Ishikawa (cell line): ENCODE measurements at regions not wholly inside any gene's neighbourhood (a gene's known extent, or its start where the extent isn't known, plus 50 kb on each side); places are given as distances from the start of the nearest gene placed in this dataset.

Experiments
- CEBPB ChIP-seq: IDR thresholded peaks from 2 replicates; pipeline ENCODE4 v1.6.1; 2012
- CREB1 ChIP-seq: IDR thresholded peaks from 2 replicates; pipeline ENCODE4 v1.6.1; 2012; ENCODE audit warnings: low read depth
- EGR1 ChIP-seq: IDR thresholded peaks from 2 replicates; pipeline ENCODE4 v1.6.1; 2012
- EP300 ChIP-seq: IDR thresholded peaks from 2 replicates; pipeline ENCODE4 v1.6.1; 2012; ENCODE audit warnings: borderline replicate concordance
- FOXM1 ChIP-seq: IDR thresholded peaks from 2 replicates; pipeline ENCODE4 v1.6.1; 2012; ENCODE audit warnings: low read depth, borderline replicate concordance
- NFIC ChIP-seq: IDR thresholded peaks from 2 replicates; pipeline ENCODE4 v1.6.1; 2012
- RAD21 ChIP-seq: IDR thresholded peaks from 2 replicates; pipeline ENCODE4 v1.6.1; 2012; ENCODE audit warnings: low read depth
- TAF1 ChIP-seq: IDR thresholded peaks from 2 replicates; pipeline ENCODE4 v1.6.1; 2012; ENCODE audit warnings: low read depth, mild to moderate bottlenecking
- TCF12 ChIP-seq: IDR thresholded peaks from 2 replicates; pipeline ENCODE4 v1.6.1; 2012; ENCODE audit warnings: low read depth
- TEAD4 ChIP-seq: IDR thresholded peaks from 2 replicates; pipeline ENCODE4 v1.6.1; 2012
- YY1 ChIP-seq: IDR thresholded peaks from 2 replicates; pipeline ENCODE4 v1.6.1; 2012; ENCODE audit warnings: low read depth
- ZBTB7A ChIP-seq: IDR thresholded peaks from 2 replicates; pipeline ENCODE4 v1.6.1; 2012; ENCODE audit warnings: low read depth
- TF ChIP-seq, protein P1 (sequence below): IDR thresholded peaks from 2 replicates; pipeline ENCODE4 v1.6.1; 2012
- TF ChIP-seq, protein P2 (sequence below): IDR thresholded peaks from 2 replicates; pipeline ENCODE4 v1.6.1; 2012
- TF ChIP-seq, protein P3 (sequence below): IDR thresholded peaks from 2 replicates; pipeline ENCODE4 v1.6.1; 2012; ENCODE audit warnings: low read depth, mild to moderate bottlenecking

- TF ChIP-seq, protein P1, sequence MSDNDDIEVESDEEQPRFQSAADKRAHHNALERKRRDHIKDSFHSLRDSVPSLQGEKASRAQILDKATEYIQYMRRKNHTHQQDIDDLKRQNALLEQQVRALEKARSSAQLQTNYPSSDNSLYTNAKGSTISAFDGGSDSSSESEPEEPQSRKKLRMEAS, result no peak
- TF ChIP-seq CEBPB, result no peak
- no peak for TF ChIP-seq TEAD4
- TF ChIP-seq, protein P2, sequence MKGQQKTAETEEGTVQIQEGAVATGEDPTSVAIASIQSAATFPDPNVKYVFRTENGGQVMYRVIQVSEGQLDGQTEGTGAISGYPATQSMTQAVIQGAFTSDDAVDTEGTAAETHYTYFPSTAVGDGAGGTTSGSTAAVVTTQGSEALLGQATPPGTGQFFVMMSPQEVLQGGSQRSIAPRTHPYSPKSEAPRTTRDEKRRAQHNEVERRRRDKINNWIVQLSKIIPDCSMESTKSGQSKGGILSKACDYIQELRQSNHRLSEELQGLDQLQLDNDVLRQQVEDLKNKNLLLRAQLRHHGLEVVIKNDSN, result no peak
These were observed 518.0 kb downstream of the KCNT2 start for GRCh38 chr1:196090226-196090625.

DNA sequence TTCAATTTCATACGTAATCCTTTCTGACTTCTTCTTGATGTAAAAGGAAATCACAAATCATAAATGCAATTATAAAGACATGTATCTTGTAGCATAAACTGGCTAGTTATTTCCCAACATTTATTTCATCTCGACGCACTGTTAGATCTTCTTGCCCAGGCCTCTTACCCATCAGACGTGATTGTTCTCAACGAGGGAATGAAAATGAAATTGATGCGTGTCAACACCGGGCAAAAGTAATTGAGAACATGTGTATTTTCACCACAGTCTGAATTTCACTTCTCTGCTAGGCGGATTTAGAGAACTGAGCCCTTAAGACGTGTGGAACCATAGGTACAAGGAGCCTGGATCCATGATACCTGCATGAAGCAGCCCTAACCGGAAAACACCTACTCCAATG, 519.7 kb downstream of the KCNT2 start:
- TF ChIP-seq EP300, result no peak
- TF ChIP-seq EGR1, result no peak
- TF ChIP-seq, protein P1, result no peak
- no peak for TF ChIP-seq ZBTB7A
- TF ChIP-seq, protein P3, sequence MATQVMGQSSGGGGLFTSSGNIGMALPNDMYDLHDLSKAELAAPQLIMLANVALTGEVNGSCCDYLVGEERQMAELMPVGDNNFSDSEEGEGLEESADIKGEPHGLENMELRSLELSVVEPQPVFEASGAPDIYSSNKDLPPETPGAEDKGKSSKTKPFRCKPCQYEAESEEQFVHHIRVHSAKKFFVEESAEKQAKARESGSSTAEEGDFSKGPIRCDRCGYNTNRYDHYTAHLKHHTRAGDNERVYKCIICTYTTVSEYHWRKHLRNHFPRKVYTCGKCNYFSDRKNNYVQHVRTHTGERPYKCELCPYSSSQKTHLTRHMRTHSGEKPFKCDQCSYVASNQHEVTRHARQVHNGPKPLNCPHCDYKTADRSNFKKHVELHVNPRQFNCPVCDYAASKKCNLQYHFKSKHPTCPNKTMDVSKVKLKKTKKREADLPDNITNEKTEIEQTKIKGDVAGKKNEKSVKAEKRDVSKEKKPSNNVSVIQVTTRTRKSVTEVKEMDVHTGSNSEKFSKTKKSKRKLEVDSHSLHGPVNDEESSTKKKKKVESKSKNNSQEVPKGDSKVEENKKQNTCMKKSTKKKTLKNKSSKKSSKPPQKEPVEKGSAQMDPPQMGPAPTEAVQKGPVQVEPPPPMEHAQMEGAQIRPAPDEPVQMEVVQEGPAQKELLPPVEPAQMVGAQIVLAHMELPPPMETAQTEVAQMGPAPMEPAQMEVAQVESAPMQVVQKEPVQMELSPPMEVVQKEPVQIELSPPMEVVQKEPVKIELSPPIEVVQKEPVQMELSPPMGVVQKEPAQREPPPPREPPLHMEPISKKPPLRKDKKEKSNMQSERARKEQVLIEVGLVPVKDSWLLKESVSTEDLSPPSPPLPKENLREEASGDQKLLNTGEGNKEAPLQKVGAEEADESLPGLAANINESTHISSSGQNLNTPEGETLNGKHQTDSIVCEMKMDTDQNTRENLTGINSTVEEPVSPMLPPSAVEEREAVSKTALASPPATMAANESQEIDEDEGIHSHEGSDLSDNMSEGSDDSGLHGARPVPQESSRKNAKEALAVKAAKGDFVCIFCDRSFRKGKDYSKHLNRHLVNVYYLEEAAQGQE, result no peak
- no peak for TF ChIP-seq YY1
- no peak for TF ChIP-seq TCF12
- TF ChIP-seq TAF1, result no peak
- TF ChIP-seq, protein P2, result no peak
- TF ChIP-seq CEBPB, result no peak
- TF ChIP-seq RAD21, result no peak
- no peak for TF ChIP-seq CREB1
- no peak for TF ChIP-seq TEAD4
- TF ChIP-seq NFIC, result no peak

DNA sequence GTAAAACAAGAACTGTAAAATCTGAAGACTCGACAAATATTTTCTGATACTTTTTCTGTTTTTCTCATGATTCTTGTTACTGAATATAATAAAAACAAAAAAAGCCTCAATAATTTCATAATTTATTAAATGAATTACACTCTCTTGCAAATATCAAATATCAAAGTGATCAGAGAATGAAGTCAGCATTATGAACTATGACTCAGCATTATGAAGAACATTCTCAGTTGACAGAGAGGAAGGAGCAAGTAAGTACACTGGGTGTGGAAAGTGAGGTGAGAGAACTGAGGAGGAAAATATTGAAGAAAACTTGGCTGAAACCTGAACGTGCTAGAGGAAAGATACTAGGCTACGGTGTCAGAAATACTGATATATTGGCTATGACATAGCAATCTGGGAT, 529.5 kb downstream of the KCNT2 start:
- TF ChIP-seq CREB1 (no peak), EP300 (no peak), CEBPB (no peak), RAD21 (no peak), TAF1 (no peak), FOXM1 (no peak), NFIC (no peak), TCF12 (no peak), YY1 (no peak), EGR1 (no peak), ZBTB7A (no peak)
- TF ChIP-seq, protein P2, result no peak
- TF ChIP-seq, protein P3, result no peak
- TF ChIP-seq, protein P1, result no peak

- TF ChIP-seq TAF1 (no peak), ZBTB7A (no peak), EP300 (no peak), EGR1 (no peak), NFIC (no peak), TCF12 (no peak), RAD21 (no peak), FOXM1 (no peak), CREB1 (no peak), YY1 (no peak)
- TF ChIP-seq, protein P2, result no peak
- TF ChIP-seq, protein P3, result no peak
- TF ChIP-seq, protein P1, result no peak
These were observed 532.6 kb downstream of the KCNT2 start for GRCh38 chr1:196075621-196076020.
